Endodermal cell (in vitro differentiated cells): ENCODE measurements at regions not wholly inside any gene's neighbourhood (a gene's known extent, or its start where the extent isn't known, plus 50 kb on each side); places are given as distances from the start of the nearest gene placed in this dataset.

ENCODE experiments used
- DNase-seq: peaks from one replicate; pipeline ENCODE4 v3.0.0-alpha.2; 2017
- H3K27ac ChIP-seq: 2 replicates; pipeline ENCODE4 v1.5.1; 2013; ENCODE audit warnings: mild to moderate bottlenecking, low read depth, low read length, moderate library complexity
- H3K27me3 ChIP-seq: 2 replicates; pipeline ENCODE4 v1.6.1; 2013; ENCODE audit warnings: mild to moderate bottlenecking, low read length, moderate library complexity; ENCODE audit not compliant: insufficient read depth, control insufficient read depth, poor library complexity, severe bottlenecking
- H3K36me3 ChIP-seq: 2 replicates; pipeline ENCODE4 v1.7.0; 2013; ENCODE audit warnings: mild to moderate bottlenecking, low read length, moderate library complexity; ENCODE audit not compliant: control insufficient read depth, insufficient read depth
- H3K4me1 ChIP-seq: one replicate; pipeline ENCODE4 v1.7.0; 2013; ENCODE audit warnings: low read length; ENCODE audit not compliant: control insufficient read depth, insufficient read depth
- H3K4me3 ChIP-seq: 2 replicates; pipeline ENCODE4 v1.5.1; 2013; ENCODE audit warnings: mild to moderate bottlenecking, low read length, moderate library complexity
- H3K9ac ChIP-seq: 2 replicates; pipeline ENCODE4 v1.6.1; 2013; ENCODE audit warnings: mild to moderate bottlenecking, low read length, moderate library complexity; ENCODE audit not compliant: poor library complexity, severe bottlenecking; ENCODE audit errors: extremely low read depth
- H3K9me3 ChIP-seq: 2 replicates; pipeline ENCODE4 v1.6.1; 2013; ENCODE audit warnings: mild to moderate bottlenecking, low read length, moderate library complexity; ENCODE audit not compliant: control insufficient read depth
- H3K27ac Mint-ChIP-seq: 2 replicates; pipeline ENCODE4 v1.8.0; 2020; ENCODE audit warnings: mixed read lengths
- H3K27me3 Mint-ChIP-seq: 2 replicates; pipeline ENCODE4 v1.8.0; 2021; ENCODE audit warnings: mild to moderate bottlenecking, mixed read lengths; ENCODE audit not compliant: insufficient read depth
- H3K36me3 Mint-ChIP-seq: 2 replicates; pipeline ENCODE4 v1.8.0; 2020; ENCODE audit warnings: low read depth, mixed read lengths
- H3K4me1 Mint-ChIP-seq: 2 replicates; pipeline ENCODE4 v1.8.0; 2020; ENCODE audit warnings: mixed read lengths
- H3K4me3 Mint-ChIP-seq: 2 replicates; pipeline ENCODE4 v1.8.0; 2020; ENCODE audit warnings: mild to moderate bottlenecking, moderate library complexity, mixed read lengths
- H3K9me3 Mint-ChIP-seq: 2 replicates; pipeline ENCODE4 v1.8.0; 2020; ENCODE audit warnings: mild to moderate bottlenecking, mixed read lengths
- CTCF ChIP-seq: fragments of 200-600 bp; sonication (generic); conservative IDR thresholded peaks from 2 replicates; pipeline ENCODE4 v1.5.0; 2021; ENCODE audit warnings: antibody characterized with exemption, mild to moderate bottlenecking
- WGBS, 2 experiments: methylation state at CpG; one replicate each; pipeline versions ENCODE4 v1.1.5 to v1.1.7; 2013; ENCODE audit warnings: missing lambda C conversion rate in 2 of 2, mixed read lengths in 1 of 2; ENCODE audit not compliant: insufficient coverage in 1 of 2, insufficient read length in 1 of 2; 5-methylcytosine and 5-hydroxymethylcytosine counted together

DNA sequence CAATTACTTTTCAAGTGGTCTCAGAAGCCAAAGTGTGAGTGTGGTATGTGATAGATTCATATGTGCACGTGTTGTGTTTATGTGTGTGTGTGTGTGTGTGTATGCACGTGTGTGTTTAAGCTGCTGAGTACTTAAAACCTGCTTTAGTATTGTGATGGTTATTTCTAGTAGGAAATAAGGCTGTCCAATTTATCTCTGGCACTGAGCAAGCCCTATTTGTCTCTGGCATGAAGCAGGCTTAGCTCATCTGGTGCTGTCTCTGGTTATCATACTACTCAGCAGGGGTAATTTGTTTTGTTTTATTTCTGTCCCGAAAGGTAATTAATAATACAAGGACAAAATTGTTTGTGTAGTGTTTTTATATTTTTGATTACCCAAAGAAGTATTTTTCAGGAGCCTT, 333.7 kb downstream of the FAT3 start:
- no peaks in the 10 kb centered on the region for H3K27me3 ChIP-seq
- no peak overlapping the region for H3K27ac ChIP-seq
- Mint-ChIP-seq H3K9me3 (no peaks in the 10 kb centered on the region), H3K4me3 (no peak overlapping the region), H3K4me1 (no peaks in the 10 kb centered on the region), H3K27ac (no peak overlapping the region), H3K36me3 (no peaks in the 10 kb centered on the region), H3K27me3 (peaks cover 2% of the 10 kb centered on the region)
- H3K36me3 ChIP-seq = no peaks in the 10 kb centered on the region
- no peak for TF ChIP-seq CTCF
- no peak overlapping the region for H3K4me3 ChIP-seq
- DNase-seq = no peak
- peaks cover 5% of the 10 kb centered on the region for H3K4me1 ChIP-seq
- H3K9me3 ChIP-seq = no peaks in the 10 kb centered on the region
- WGBS, 2 experiments = 93% methylated on average over 3 of the region's 3 CpGs; no CpG with 5 or more reads in 1 of the 2 experiments
- no peak overlapping the region for H3K9ac ChIP-seq

- Histone ChIP-seq H3K4me3 (no peak overlapping the region), H3K9me3 (no peaks in the 10 kb centered on the region), H3K4me1 (no peaks in the 10 kb centered on the region), H3K27me3 (no peaks in the 10 kb centered on the region), H3K27ac (no peak overlapping the region), H3K9ac (no peak overlapping the region), H3K36me3 (no peaks in the 10 kb centered on the region)
- 17 to 81% methylated on average over 1 of the region's 1 CpG for WGBS, 2 experiments
- H3K4me1 Mint-ChIP-seq = peaks cover 10% of the 10 kb centered on the region
- H3K4me3 Mint-ChIP-seq = no peak overlapping the region
- no peaks in the 10 kb centered on the region for H3K27me3 Mint-ChIP-seq
- no peak for DNase-seq
- no peak overlapping the region for H3K27ac Mint-ChIP-seq
- no peak for TF ChIP-seq CTCF
- peaks cover 1% of the 10 kb centered on the region for H3K9me3 Mint-ChIP-seq
- H3K36me3 Mint-ChIP-seq = no peaks in the 10 kb centered on the region
These were observed 345.1 kb downstream of the FAT3 start for GRCh38 chr11:92569726-92570125.

- DNase-seq = no peak
- TF ChIP-seq CTCF = no peak
- Histone ChIP-seq H3K9me3 (no peaks in the 10 kb centered on the region), H3K4me1 (no peaks in the 10 kb centered on the region), H3K27me3 (no peaks in the 10 kb centered on the region), H3K36me3 (no peaks in the 10 kb centered on the region), H3K9ac (no peak overlapping the region), H3K27ac (no peak overlapping the region), H3K4me3 (no peak overlapping the region)
- peaks cover 1% of the 10 kb centered on the region for H3K9me3 Mint-ChIP-seq
- H3K4me1 Mint-ChIP-seq = peaks cover 18% of the 10 kb centered on the region
- H3K4me3 Mint-ChIP-seq = no peak overlapping the region
- no CpG with 5 or more reads among the region's 1 CpG for WGBS, 2 experiments
- H3K27me3 Mint-ChIP-seq = no peaks in the 10 kb centered on the region
- H3K27ac Mint-ChIP-seq = no peak overlapping the region
- H3K36me3 Mint-ChIP-seq = no peaks in the 10 kb centered on the region
These were observed 347.9 kb downstream of the FAT3 start for GRCh38 chr11:92572559-92572958.
